Activated CD8-positive, alpha-beta T cell treated with anti-CD3 and anti-CD28 coated beads for 36 hours (primary cell): ENCODE measurements at regions not wholly inside any gene's neighbourhood (a gene's known extent, or its start where the extent isn't known, plus 50 kb on each side); places are given as distances from the start of the nearest gene placed in this dataset.

Experiments
- ATAC-seq: fragments of 200-7000 bp; cut with Tn5 transposase; one replicate; pipeline ENCODE4 v1.10.0; 2021; ENCODE audit warnings: mild to moderate bottlenecking, moderate library complexity
- CTCF ChIA-PET: fragments of 350-600 bp; sonication (Branson Sonifier 250); formaldehyde crosslinking; loops from one replicate; lab custom pipeline; 2021; ENCODE audit warnings: antibody characterized with exemption; lab: Charles Lee
- POLR2A ChIA-PET: fragments of 350-600 bp; sonication (Branson Sonifier 250); formaldehyde crosslinking; loops from one replicate; lab custom pipeline; 2021; ENCODE audit warnings: antibody characterized with exemption; lab: Charles Lee
- DNase-seq: peaks from one replicate; pipeline ENCODE4 v3.0.0-alpha.2; 2020
- H3K27ac Mint-ChIP-seq: one replicate; pipeline ENCODE4 v1.8.0; 2021; ENCODE audit warnings: mild to moderate bottlenecking, mixed read lengths
- H3K27me3 Mint-ChIP-seq: one replicate; pipeline ENCODE4 v1.8.0; 2021; ENCODE audit warnings: mixed read lengths
- H3K36me3 Mint-ChIP-seq: one replicate; pipeline ENCODE4 v1.8.0; 2021; ENCODE audit warnings: low read depth, mixed read lengths
- H3K4me1 Mint-ChIP-seq: one replicate; pipeline ENCODE4 v1.8.0; 2021; ENCODE audit warnings: low read depth, mixed read lengths
- H3K4me3 Mint-ChIP-seq: one replicate; pipeline ENCODE4 v1.8.0; 2021; ENCODE audit warnings: mild to moderate bottlenecking, moderate library complexity, mixed read lengths
- H3K9me3 Mint-ChIP-seq: one replicate; pipeline ENCODE4 v1.8.0; 2021; ENCODE audit warnings: mixed read lengths
- CTCF ChIP-seq: fragments of 200-600 bp; IDR thresholded peaks from one replicate; pipeline ENCODE4 v1.8.0; 2022; ENCODE audit warnings: antibody characterized with exemption, mild to moderate bottlenecking
- intact Hi-C: fragments of 100-400 bp; cut with micrococcal nuclease; formaldehyde crosslinking; loops from one replicate; pipeline ENCODE4 v1.10.0; 2022

- no peaks in the 10 kb centered on the region for H3K36me3 Mint-ChIP-seq
- no peak for DNase-seq
- intact Hi-C loops: no loop called here
- no peak overlapping the region for H3K4me3 Mint-ChIP-seq
- ATAC-seq: no peak
- no peaks in the 10 kb centered on the region for H3K27me3 Mint-ChIP-seq
- H3K27ac Mint-ChIP-seq: no peak overlapping the region
- TF ChIP-seq CTCF: no peak
- no peaks in the 10 kb centered on the region for H3K4me1 Mint-ChIP-seq
- no peaks in the 10 kb centered on the region for H3K9me3 Mint-ChIP-seq
- ChIA-PET POLR2A (no interaction called here), CTCF (no interaction called here)
Measured at GRCh38 chr13:80224468-80224867, 116.5 kb downstream of the SPRY2 start.

GRCh38 chr13:80217614-80218456 is 123.1 kb downstream of the SPRY2 start:
- no peaks in the 10 kb centered on the region for H3K36me3 Mint-ChIP-seq

GRCh38 chr13:80215368-80215767 is 125.6 kb downstream of the SPRY2 start:
- no peak for ATAC-seq
- ChIA-PET POLR2A (no interaction called here), CTCF (no interaction called here)
- TF ChIP-seq CTCF: no peak
- no peaks in the 10 kb centered on the region for H3K27me3 Mint-ChIP-seq
- no peak overlapping the region for H3K4me3 Mint-ChIP-seq
- no peaks in the 10 kb centered on the region for H3K36me3 Mint-ChIP-seq
- no peak for DNase-seq
- no peaks in the 10 kb centered on the region for H3K9me3 Mint-ChIP-seq
- intact Hi-C loops: no loop called here
- H3K4me1 Mint-ChIP-seq: no peaks in the 10 kb centered on the region
- H3K27ac Mint-ChIP-seq: no peak overlapping the region

More at GRCh38 chr13:80217614-80218456, 123.1 kb downstream of the SPRY2 start:
- Mint-ChIP-seq H3K4me3 (no peak overlapping the region), H3K27me3 (no peaks in the 10 kb centered on the region), H3K4me1 (no peaks in the 10 kb centered on the region), H3K27ac (no peak overlapping the region), H3K9me3 (no peaks in the 10 kb centered on the region)
- POLR2A ChIA-PET: no interaction called here
- no peak for DNase-seq
- TF ChIP-seq CTCF: no peak
- ATAC-seq: no peak
- intact Hi-C loops: no loop called here
- CTCF ChIA-PET: no interaction called here

- DNase-seq (no peak), ATAC-seq (no peak)
- intact Hi-C loops: no loop called here
- Mint-ChIP-seq H3K9me3 (no peaks in the 10 kb centered on the region), H3K27me3 (no peaks in the 10 kb centered on the region), H3K27ac (no peak overlapping the region), H3K36me3 (no peaks in the 10 kb centered on the region), H3K4me1 (no peaks in the 10 kb centered on the region), H3K4me3 (no peak overlapping the region)
- POLR2A ChIA-PET: no interaction called here
- TF ChIP-seq CTCF: no peak
- CTCF ChIA-PET: no interaction called here
Measured at GRCh38 chr13:80214521-80214991, 126.4 kb downstream of the SPRY2 start.

- ATAC-seq: no peak
- H3K4me1 Mint-ChIP-seq: no peaks in the 10 kb centered on the region
- H3K27me3 Mint-ChIP-seq: no peaks in the 10 kb centered on the region
- H3K27ac Mint-ChIP-seq: no peak overlapping the region
- H3K9me3 Mint-ChIP-seq: no peaks in the 10 kb centered on the region
- TF ChIP-seq CTCF: no peak
- no peak for DNase-seq
- H3K36me3 Mint-ChIP-seq: no peaks in the 10 kb centered on the region
- CTCF ChIA-PET: no interaction called here
- H3K4me3 Mint-ChIP-seq: no peak overlapping the region
- POLR2A ChIA-PET: no interaction called here
- intact Hi-C loops: no loop called here
Measured at GRCh38 chr13:80214050-80214449, 126.9 kb downstream of the SPRY2 start.
